Testis (tissue), 2 donors: ENCODE measurements at regions not wholly inside any gene's neighbourhood (a gene's known extent, or its start where the extent isn't known, plus 50 kb on each side); places are given as distances from the start of the nearest gene placed in this dataset.

Experiments used
- DNase-seq: peaks from one replicate; pipeline ENCODE4 v3.0.0-alpha.2; 2019
- H3K27ac ChIP-seq, 2 donors: fragments of 200-600 bp; sonication (generic); one replicate each; pipeline ENCODE4 v1.5.1; 2019
- H3K27me3 ChIP-seq: fragments of 200-600 bp; sonication (generic); one replicate; pipeline ENCODE4 v1.5.1; 2019
- H3K36me3 ChIP-seq: fragments of 200-600 bp; sonication (generic); one replicate; pipeline ENCODE4 v1.5.1; 2017; ENCODE audit warnings: low read depth; ENCODE audit errors: missing control alignments
- H3K4me1 ChIP-seq: fragments of 200-600 bp; sonication (generic); one replicate; pipeline ENCODE4 v1.5.1; 2019
- H3K4me3 ChIP-seq, 2 donors: fragments of 200-600 bp; sonication (generic); one replicate each; pipeline ENCODE4 v1.5.1; 2017 to 2019
- H3K9me3 ChIP-seq: fragments of 200-600 bp; sonication (generic); one replicate; pipeline ENCODE4 v1.5.1; 2017
- POLR2A ChIP-seq: fragments of 450-650 bp; IDR thresholded peaks from one replicate; pipeline ENCODE4 v1.6.1; 2017; ENCODE audit warnings: antibody characterized with exemption, mild to moderate bottlenecking, moderate library complexity
- WGBS, 2 donors: methylation state at CpG; one replicate each; pipeline ENCODE4 v1.1.5; 2018; 5-methylcytosine and 5-hydroxymethylcytosine counted together
- intact Hi-C: fragments of 100-400 bp; cut with DNase I; formaldehyde crosslinking; loops from one replicate; pipeline ENCODE4 v1.15.1; 2023; ENCODE audit warnings: low total_unique reads
- TF ChIP-seq, protein P1 (sequence below), 3 experiments: fragments of 450-650 bp in 2 of 3; fragments of 200-600 bp in 1 of 3; sonication (generic) in 1 of 3; IDR thresholded peaks; one replicate each; pipeline ENCODE4 v1.5.1; 2016 to 2019; ENCODE audit warnings: antibody characterized with exemption in 3 of 3, mild to moderate bottlenecking in 2 of 3, moderate library complexity in 1 of 3

DNA sequence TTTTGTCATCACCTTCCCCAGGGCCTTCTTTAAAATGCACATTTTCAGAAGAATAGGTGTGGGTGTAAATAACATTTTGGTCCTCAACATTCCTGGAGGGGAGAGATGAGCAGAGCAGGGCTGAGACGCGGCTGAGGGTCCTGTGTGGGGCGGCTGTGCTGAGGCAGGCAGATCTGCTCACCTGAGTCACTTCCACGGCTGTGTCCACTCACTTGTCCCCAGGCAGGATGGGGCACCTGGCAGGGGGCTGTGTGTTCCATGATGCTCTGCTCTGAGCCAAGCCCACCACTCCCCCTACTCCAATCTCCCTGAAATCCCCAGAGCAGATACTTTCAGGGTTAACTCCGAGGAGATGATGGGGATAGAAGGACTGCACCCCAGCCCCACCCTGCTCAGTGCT, 93.8 kb downstream of the GLRX3 start:
- WGBS, 2 donors = 95 to 100% methylated on average over 4 to 5 of the region's 5 CpGs
- TF ChIP-seq, protein P1, sequence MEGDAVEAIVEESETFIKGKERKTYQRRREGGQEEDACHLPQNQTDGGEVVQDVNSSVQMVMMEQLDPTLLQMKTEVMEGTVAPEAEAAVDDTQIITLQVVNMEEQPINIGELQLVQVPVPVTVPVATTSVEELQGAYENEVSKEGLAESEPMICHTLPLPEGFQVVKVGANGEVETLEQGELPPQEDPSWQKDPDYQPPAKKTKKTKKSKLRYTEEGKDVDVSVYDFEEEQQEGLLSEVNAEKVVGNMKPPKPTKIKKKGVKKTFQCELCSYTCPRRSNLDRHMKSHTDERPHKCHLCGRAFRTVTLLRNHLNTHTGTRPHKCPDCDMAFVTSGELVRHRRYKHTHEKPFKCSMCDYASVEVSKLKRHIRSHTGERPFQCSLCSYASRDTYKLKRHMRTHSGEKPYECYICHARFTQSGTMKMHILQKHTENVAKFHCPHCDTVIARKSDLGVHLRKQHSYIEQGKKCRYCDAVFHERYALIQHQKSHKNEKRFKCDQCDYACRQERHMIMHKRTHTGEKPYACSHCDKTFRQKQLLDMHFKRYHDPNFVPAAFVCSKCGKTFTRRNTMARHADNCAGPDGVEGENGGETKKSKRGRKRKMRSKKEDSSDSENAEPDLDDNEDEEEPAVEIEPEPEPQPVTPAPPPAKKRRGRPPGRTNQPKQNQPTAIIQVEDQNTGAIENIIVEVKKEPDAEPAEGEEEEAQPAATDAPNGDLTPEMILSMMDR (IDR thresholded peaks at IDR 0.05) = no peak
- no peak for TF ChIP-seq POLR2A

DNA sequence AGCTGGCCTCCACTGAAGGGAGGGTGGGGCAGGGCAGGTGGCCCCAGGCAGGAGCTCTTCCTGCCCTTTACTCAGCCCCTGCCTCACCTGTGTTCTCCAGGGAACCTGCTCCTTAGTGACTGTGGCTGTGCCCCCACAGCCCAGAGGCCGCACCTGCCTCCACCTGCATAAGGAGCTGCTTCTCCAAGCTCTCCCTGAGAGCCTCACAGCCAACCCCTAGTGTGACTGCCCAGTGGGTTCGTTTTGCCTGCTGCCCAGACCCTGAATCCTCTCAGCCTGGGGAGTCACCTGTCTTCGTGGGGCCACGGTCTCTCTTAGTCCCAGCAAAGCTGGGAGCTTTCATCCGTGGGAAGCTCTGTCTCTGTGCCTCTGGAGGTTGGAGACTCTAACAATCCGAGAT, 94.4 kb downstream of the GLRX3 start:
- H3K4me1 ChIP-seq = no peaks in the 10 kb centered on the region
- no peak overlapping the region for H3K27ac ChIP-seq
- TF ChIP-seq, protein P1 (IDR thresholded peaks at IDR 0.05) = no peak
- TF ChIP-seq POLR2A = no peak
- intact Hi-C loops = no loop called here
- H3K36me3 ChIP-seq = no peaks in the 10 kb centered on the region
- DNase-seq = no peak
- WGBS, 2 donors = 81 to 92% methylated on average over 5 to 6 of the region's 6 CpGs
- H3K27me3 ChIP-seq = no peaks in the 10 kb centered on the region
- H3K4me3 ChIP-seq = no peak overlapping the region
- H3K9me3 ChIP-seq = no peaks in the 10 kb centered on the region

More for the DNA sequence above, 93.8 kb downstream of the GLRX3 start:
- no peak for DNase-seq
- H3K4me3 ChIP-seq = no peak overlapping the region
- H3K9me3 ChIP-seq = no peaks in the 10 kb centered on the region
- H3K4me1 ChIP-seq = no peaks in the 10 kb centered on the region
- intact Hi-C loops = no loop called here
- no peaks in the 10 kb centered on the region for H3K27me3 ChIP-seq
- H3K36me3 ChIP-seq = no peaks in the 10 kb centered on the region
- H3K27ac ChIP-seq = no peak overlapping the region

DNA sequence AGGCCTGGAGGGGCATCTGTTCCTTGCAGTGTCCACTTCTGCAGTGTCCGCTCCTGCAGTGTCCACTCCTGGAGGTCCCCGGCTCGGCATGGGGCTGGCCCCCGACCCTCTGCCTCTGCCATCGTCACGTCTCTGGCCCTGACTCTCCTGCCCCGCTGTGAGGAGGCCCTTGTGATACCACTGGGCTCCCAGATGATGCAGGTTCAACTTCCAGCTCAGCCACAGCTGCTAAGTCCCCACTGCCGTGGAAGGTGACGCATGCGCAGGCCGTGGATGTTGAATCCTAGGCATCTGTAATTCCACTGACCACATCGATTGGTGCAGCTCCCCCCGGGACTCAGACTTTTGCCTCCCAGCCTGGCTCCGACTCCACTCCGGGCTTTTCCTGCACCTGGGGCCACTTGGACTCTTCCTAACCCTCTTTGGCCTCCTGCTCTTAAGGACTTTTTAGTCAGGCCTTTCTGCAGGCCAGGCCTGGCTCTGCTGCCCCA, 95.1 kb downstream of the GLRX3 start:
- 91 to 93% methylated on average over 11 to 15 of the region's 15 CpGs for WGBS, 2 donors

GRCh38 chr10:130232166-130233034, 96.2 kb downstream of the GLRX3 start:
- H3K9me3 ChIP-seq = no peaks in the 10 kb centered on the region
- no peaks in the 10 kb centered on the region for H3K36me3 ChIP-seq
- 89 to 92% methylated on average over 27 of the region's 28 CpGs for WGBS, 2 donors
- no peak for DNase-seq
- no peak overlapping the region for H3K4me3 ChIP-seq
- intact Hi-C loops = no loop called here
- H3K4me1 ChIP-seq = no peaks in the 10 kb centered on the region
- no peak overlapping the region for H3K27ac ChIP-seq
- no peaks in the 10 kb centered on the region for H3K27me3 ChIP-seq
- no peak for TF ChIP-seq POLR2A
- TF ChIP-seq, protein P1 (IDR thresholded peaks at IDR 0.05) = no peak

More for the DNA sequence above, 95.1 kb downstream of the GLRX3 start:
- TF ChIP-seq POLR2A = no peak
- TF ChIP-seq, protein P1 (IDR thresholded peaks at IDR 0.05) = no peak
- Histone ChIP-seq H3K4me3 (no peak overlapping the region), H3K27ac (no peak overlapping the region), H3K4me1 (no peaks in the 10 kb centered on the region), H3K36me3 (no peaks in the 10 kb centered on the region), H3K9me3 (no peaks in the 10 kb centered on the region), H3K27me3 (no peaks in the 10 kb centered on the region)
- intact Hi-C loops = no loop called here
- no peak for DNase-seq

- no peaks in the 10 kb centered on the region for H3K36me3 ChIP-seq
- TF ChIP-seq, protein P1 (IDR thresholded peaks at IDR 0.05) = no peak
- TF ChIP-seq POLR2A = no peak
- intact Hi-C loops = no loop called here
- H3K4me1 ChIP-seq = no peaks in the 10 kb centered on the region
- no peak overlapping the region for H3K27ac ChIP-seq
- no peak overlapping the region for H3K4me3 ChIP-seq
- WGBS, 2 donors = 90 to 91% methylated on average over 14 of the region's 14 CpGs
- no peaks in the 10 kb centered on the region for H3K27me3 ChIP-seq
- H3K9me3 ChIP-seq = no peaks in the 10 kb centered on the region
- no peak for DNase-seq
Measured at GRCh38 chr10:130233035-130233360, 96.8 kb downstream of the GLRX3 start.
